ENCODE measurements at regions not wholly inside any gene's neighbourhood (a gene's known extent, or its start where the extent isn't known, plus 50 kb on each side); places are given as distances from the start of the nearest gene placed in this dataset.
"Not testable (repeated sequence)": the region's sequence is repeated elsewhere in the genome, so short reads cannot be mapped to it uniquely, and the experiment has no call there.

DNA sequence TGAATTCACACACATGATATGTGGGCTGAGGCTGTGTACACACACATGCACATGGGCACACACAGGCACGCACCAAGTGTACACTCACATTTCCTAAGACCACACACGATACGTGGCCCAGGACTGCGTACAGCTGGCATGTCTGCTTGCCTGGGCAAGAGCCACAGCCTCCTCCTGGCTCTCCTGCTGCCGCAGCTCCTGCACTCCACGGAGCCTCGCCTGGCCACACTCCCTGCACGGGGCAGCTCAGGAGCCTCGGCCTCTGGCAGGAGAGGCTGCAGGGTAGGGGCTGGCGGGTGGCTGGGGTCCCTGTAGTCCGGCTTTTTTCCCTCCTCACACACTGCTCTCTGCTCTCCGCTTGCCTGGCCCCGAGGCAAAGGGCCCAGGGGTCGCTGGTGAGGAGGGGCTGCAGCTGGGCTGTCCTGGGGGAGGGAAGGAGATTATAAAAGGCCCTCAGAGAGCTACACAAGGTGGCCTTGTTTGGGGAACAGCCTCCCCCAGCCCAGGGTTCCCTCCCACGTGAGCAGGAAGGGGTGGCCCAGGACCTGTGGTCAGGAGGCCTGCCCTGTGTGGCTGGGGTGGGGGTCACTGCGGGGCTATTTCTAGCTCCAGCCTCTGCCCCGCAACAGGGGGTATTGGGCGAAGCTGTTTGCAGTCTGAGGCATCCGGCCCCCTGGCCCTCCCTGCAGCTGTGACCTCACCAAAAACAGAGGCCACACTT lies 89.0 kb upstream of the SFSWAP start:
- Histone ChIP-seq H3K27ac (no peak overlapping the region), H3K4me1 (ENCODE audit: insufficient read depth) (no peaks in the 10 kb centered on the region), H3K4me2 (no peak overlapping the region), H3K9me2 (replicated peaks; ENCODE audit: insufficient read depth) (no peaks in the 10 kb centered on the region), H2AFZ (no peak overlapping the region), H4K20me1 (ENCODE audit: insufficient read depth, poor library complexity, severe bottlenecking) (no peaks in the 10 kb centered on the region), H3K36me3 (replicated peaks; ENCODE audit: insufficient read depth, low read depth) (no peaks in the 10 kb centered on the region), H3K9me3 (ENCODE audit: low read depth) (no peaks in the 10 kb centered on the region), H3K4me3 (no peak overlapping the region), H3K79me2 (no peaks in the 10 kb centered on the region), H3K27me3 (peaks cover 13% of the 10 kb centered on the region)
- WGBS (ENCODE audit: low lambda C conversion rate, missing lambda C conversion rate) = 44% methylated on average over 18 of the region's 19 CpGs
- DNase-seq (ENCODE audit: low spot score) = no peak
- no peak for TF ChIP-seq EZH2 (IDR thresholded peaks at IDR 0.05; ENCODE audit: borderline replicate concordance)

DNA sequence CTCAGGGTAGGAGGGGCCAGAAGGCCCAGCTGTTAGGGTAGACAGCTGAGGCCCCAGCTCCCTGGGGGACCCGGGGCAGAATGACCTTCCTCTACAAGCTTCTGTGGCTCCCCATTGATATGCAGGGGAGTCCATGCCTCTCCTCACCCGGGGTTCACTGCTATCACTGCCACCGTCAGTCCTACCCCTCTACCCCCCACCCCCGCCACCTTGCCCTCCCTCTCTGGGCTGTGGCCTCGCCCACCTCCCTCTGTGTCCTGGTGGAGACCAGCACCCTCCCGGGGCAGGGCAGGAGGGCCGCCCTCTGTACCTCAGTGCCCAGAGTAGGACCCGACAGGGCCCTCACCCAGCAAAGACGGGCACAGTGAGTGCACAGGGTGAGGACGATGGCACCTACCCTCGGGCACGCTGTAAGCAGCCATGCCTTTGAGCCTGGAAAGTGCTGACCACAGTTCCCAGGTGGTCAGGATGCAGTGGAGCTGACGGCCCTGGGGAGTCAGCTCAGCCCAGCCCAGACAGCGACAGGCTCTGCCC lies 88.4 kb upstream of the SFSWAP start:
- Histone ChIP-seq H3K9me3 (ENCODE audit: low read depth) (no peaks in the 10 kb centered on the region), H3K9me2 (replicated peaks; ENCODE audit: insufficient read depth) (no peaks in the 10 kb centered on the region), H3K79me2 (no peaks in the 10 kb centered on the region), H3K4me2 (no peak overlapping the region), H3K27ac (no peak overlapping the region), H3K27me3 (peaks cover 13% of the 10 kb centered on the region), H3K36me3 (replicated peaks; ENCODE audit: insufficient read depth, low read depth) (no peaks in the 10 kb centered on the region), H3K4me1 (ENCODE audit: insufficient read depth) (no peaks in the 10 kb centered on the region), H2AFZ (no peak overlapping the region), H3K4me3 (no peak overlapping the region), H4K20me1 (ENCODE audit: insufficient read depth, poor library complexity, severe bottlenecking) (no peaks in the 10 kb centered on the region)
- no peak for DNase-seq (ENCODE audit: low spot score)
- 93% methylated on average over 11 of the region's 14 CpGs for WGBS (ENCODE audit: low lambda C conversion rate, missing lambda C conversion rate)
- TF ChIP-seq, protein P1, sequence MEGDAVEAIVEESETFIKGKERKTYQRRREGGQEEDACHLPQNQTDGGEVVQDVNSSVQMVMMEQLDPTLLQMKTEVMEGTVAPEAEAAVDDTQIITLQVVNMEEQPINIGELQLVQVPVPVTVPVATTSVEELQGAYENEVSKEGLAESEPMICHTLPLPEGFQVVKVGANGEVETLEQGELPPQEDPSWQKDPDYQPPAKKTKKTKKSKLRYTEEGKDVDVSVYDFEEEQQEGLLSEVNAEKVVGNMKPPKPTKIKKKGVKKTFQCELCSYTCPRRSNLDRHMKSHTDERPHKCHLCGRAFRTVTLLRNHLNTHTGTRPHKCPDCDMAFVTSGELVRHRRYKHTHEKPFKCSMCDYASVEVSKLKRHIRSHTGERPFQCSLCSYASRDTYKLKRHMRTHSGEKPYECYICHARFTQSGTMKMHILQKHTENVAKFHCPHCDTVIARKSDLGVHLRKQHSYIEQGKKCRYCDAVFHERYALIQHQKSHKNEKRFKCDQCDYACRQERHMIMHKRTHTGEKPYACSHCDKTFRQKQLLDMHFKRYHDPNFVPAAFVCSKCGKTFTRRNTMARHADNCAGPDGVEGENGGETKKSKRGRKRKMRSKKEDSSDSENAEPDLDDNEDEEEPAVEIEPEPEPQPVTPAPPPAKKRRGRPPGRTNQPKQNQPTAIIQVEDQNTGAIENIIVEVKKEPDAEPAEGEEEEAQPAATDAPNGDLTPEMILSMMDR (IDR thresholded peaks at IDR 0.05; ENCODE audit: poor library complexity) = no peak
- TF ChIP-seq EZH2phosphoT487 (IDR thresholded peaks at IDR 0.05; ENCODE audit: low read depth, severe bottlenecking, unreplicated experiment) = no peak
- TF ChIP-seq EZH2 (IDR thresholded peaks at IDR 0.05; ENCODE audit: borderline replicate concordance) = no peak

DNA sequence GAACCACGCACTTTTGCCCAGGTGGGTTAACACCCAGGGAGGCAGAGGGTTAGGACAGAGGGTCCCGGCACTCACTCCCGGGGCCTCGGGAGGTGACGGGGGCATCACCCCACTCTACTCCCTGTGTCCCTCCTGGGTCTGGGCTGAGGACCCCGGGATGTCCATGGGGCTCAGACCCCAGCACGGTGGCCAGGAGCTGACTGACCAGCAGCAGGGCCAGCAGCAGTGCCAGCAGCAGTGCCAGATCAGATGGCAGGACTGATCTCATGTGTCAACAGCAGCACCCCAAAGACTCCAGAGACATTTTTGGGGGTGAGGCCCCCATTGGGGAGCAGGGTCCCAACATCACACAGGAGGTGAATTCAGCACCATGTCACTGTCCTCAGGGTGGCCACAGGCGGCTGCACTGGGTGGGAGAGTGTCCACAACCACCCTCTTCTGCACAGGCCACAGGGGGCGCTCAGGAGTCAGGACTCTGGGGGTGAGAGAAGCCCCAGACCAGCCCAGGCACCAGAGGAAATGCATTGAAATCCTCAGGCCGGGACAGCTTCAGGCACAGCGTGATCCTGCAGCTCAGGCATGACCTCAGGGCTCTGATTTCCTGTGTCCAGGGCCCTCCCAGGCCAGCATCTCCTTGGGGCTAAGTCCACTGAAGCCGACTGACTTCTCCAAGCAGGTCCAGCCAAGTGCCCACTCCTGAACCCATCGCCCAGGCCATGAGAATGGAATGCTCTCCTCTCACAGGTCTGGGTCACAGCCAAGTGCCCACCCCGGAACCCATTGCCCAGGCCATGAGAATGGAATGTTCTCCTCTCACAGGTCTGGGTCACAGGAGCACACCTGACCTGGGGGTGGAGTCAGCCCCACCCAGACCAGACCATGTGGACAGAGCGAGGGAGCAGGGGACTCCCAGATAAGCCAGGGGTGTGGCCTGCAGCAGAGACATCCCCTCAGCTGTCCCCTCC lies 87.2 kb upstream of the SFSWAP start:
- not testable (repeated sequence) for H3K4me1 ChIP-seq (ENCODE audit: insufficient read depth); H3K9me2 ChIP-seq (replicated peaks; ENCODE audit: insufficient read depth); H2AFZ ChIP-seq; H3K27ac ChIP-seq; H3K4me2 ChIP-seq; H3K4me3 ChIP-seq; H3K36me3 ChIP-seq (replicated peaks; ENCODE audit: insufficient read depth, low read depth); H4K20me1 ChIP-seq (ENCODE audit: insufficient read depth, poor library complexity, severe bottlenecking); H3K79me2 ChIP-seq; DNase-seq (ENCODE audit: low spot score); H3K9me3 ChIP-seq (ENCODE audit: low read depth)
- H3K27me3 ChIP-seq = peaks cover 24% of the 10 kb centered on the region
- WGBS (ENCODE audit: low lambda C conversion rate, missing lambda C conversion rate) = 83% methylated on average over 15 of the region's 15 CpGs

DNA sequence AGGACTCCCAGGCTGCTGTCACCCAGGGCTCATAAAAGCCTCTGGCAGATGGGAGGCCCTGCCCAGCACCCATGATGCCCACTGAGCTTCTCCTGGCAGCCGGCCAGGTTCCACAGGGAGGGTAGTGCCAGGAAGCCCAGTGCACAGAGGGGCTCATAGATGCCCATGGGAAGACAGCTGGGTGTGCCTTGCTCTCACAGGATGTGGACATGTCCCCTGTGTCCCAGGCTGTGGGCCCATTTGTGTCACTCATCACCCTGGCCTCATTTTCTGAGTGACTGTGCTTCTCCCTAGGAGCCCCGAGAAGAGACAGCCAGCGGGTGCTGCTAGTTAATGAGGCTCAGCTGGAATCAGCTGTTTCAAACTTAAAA lies 86.5 kb upstream of the SFSWAP start:
- not testable (repeated sequence) for H3K9me2 ChIP-seq (replicated peaks; ENCODE audit: insufficient read depth); H2AFZ ChIP-seq; H3K4me3 ChIP-seq; H3K36me3 ChIP-seq (replicated peaks; ENCODE audit: insufficient read depth, low read depth); DNase-seq (ENCODE audit: low spot score); H3K4me1 ChIP-seq (ENCODE audit: insufficient read depth); H3K4me2 ChIP-seq; H3K27ac ChIP-seq; H3K9me3 ChIP-seq (ENCODE audit: low read depth); H4K20me1 ChIP-seq (ENCODE audit: insufficient read depth, poor library complexity, severe bottlenecking); H3K79me2 ChIP-seq
- H3K27me3 ChIP-seq = peaks cover 24% of the 10 kb centered on the region
- 43% methylated on average over 3 of the region's 3 CpGs for WGBS (ENCODE audit: low lambda C conversion rate, missing lambda C conversion rate)

DNA sequence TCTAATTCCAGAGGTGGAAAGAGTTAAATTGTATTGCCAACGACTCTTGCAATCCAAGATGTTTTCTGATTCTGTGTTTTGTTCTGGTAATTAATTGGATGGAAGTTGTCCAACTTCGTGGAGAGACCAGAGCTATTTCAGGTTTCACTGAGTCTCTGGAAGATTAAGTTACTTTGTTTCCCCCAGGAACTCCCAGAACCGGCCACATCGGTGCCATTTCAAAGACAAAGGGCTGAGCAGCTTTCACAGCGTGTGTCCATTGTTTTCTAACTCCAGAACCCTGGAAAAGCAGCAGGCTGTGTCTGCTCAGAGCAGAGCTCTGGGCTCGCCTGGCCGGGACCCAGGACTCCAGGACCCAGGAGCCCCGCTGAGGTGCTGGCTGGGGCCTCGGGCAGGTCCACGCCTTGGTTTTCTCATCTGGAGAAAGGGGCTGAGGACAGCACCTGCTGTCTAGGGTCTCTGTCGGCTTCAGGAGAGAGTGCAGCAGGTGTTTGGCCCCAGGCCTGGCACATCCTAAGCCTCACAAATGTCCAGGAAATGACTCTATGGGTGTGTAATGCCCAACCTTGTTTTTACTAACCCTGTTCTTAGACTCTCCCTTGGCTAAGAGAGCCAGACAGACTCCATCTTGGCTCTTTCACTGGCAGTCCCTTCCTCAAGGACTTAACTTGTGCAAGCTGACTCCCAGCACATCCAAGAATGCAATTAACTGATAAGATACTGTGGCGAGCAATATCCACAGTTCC lies 86.0 kb upstream of the SFSWAP start:
- H3K27ac ChIP-seq; H3K4me1 ChIP-seq (ENCODE audit: insufficient read depth); H2AFZ ChIP-seq; H3K4me3 ChIP-seq; DNase-seq (ENCODE audit: low spot score); H3K79me2 ChIP-seq; H4K20me1 ChIP-seq (ENCODE audit: insufficient read depth, poor library complexity, severe bottlenecking); H3K36me3 ChIP-seq (replicated peaks; ENCODE audit: insufficient read depth, low read depth); H3K9me3 ChIP-seq (ENCODE audit: low read depth); H3K9me2 ChIP-seq (replicated peaks; ENCODE audit: insufficient read depth); H3K4me2 ChIP-seq: not testable (repeated sequence)
- WGBS (ENCODE audit: low lambda C conversion rate, missing lambda C conversion rate) = 7% methylated on average over 12 of the region's 12 CpGs
- peaks cover 24% of the 10 kb centered on the region for H3K27me3 ChIP-seq

DNA sequence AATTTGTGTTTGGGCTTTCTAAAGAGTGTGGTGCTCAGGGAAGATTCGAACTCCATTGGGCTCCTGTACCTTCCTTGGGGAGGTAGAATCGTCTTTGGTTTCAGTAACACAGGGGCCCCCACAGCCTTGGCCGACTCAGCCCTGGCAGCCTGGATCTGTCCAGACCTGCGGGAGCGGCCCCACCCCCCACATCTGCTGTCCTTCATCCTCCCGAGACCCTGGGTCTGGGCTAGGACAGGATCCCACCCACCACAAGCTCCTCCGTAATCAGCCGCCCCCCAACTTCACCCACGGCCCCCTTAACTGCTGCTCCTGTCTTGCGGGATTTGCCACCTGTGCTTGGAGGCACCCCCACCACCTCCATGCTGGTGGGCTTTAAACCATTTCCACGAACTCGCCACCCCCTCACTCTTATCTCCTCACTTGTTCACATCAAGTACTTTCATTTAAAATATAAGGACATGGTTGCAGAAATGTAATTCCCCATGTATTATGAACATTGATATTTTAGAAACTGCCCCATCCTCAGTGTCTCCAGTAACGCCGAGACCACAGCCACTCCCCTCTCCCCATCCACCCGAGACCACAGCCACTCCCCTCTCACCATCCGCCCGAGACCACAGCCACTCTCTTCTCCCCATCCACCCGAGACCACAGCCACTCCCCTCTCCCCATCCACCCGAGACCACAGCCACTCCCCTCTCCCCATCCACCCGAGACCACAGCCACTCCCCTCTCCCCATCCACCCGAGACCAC lies 84.7 kb upstream of the SFSWAP start:
- not testable (repeated sequence) for H2AFZ ChIP-seq; H3K9me2 ChIP-seq (replicated peaks; ENCODE audit: insufficient read depth); H3K36me3 ChIP-seq (replicated peaks; ENCODE audit: insufficient read depth, low read depth); H3K79me2 ChIP-seq; H3K9me3 ChIP-seq (ENCODE audit: low read depth); H3K4me1 ChIP-seq (ENCODE audit: insufficient read depth); H4K20me1 ChIP-seq (ENCODE audit: insufficient read depth, poor library complexity, severe bottlenecking); H3K27ac ChIP-seq; H3K4me2 ChIP-seq; DNase-seq (ENCODE audit: low spot score); H3K4me3 ChIP-seq
- WGBS (ENCODE audit: low lambda C conversion rate, missing lambda C conversion rate) = 41% methylated on average over 13 of the region's 21 CpGs
- peaks cover 33% of the 10 kb centered on the region for H3K27me3 ChIP-seq
